H1 (cell line): ENCODE measurements at regions not wholly inside any gene's neighbourhood (a gene's known extent, or its start where the extent isn't known, plus 50 kb on each side); places are given as distances from the start of the nearest gene placed in this dataset.

Source experiments
- CEBPB ChIP-seq: IDR thresholded peaks from 2 replicates; pipeline ENCODE4 v1.6.1; 2012; ENCODE audit warnings: low read depth, low read length
- EP300 ChIP-seq, 2 experiments: IDR thresholded peaks; 1 replicate in 1 of 2; 2 replicates in 1 of 2; pipeline ENCODE4 v1.6.1; 2011 to 2012; ENCODE audit warnings: low read depth in 2 of 2, low read length in 2 of 2, mild to moderate bottlenecking in 2 of 2, borderline replicate concordance in 1 of 2, inconsistent platforms in 1 of 2, moderate library complexity in 1 of 2
- FOSL1 ChIP-seq: IDR thresholded peaks from 2 replicates; pipeline ENCODE4 v1.6.1; 2011; ENCODE audit warnings: mild to moderate bottlenecking, low read depth, low read length, moderate library complexity; ENCODE audit not compliant: insufficient read depth
- RXRA ChIP-seq: IDR thresholded peaks from 2 replicates; pipeline ENCODE4 v1.6.1; 2011; ENCODE audit warnings: low read depth, mild to moderate bottlenecking, low read length, moderate library complexity; ENCODE audit not compliant: insufficient read depth
- SP1 ChIP-seq: IDR thresholded peaks from 2 replicates; pipeline ENCODE4 v1.6.1; 2011; ENCODE audit warnings: low read depth, low read length
- SP4 ChIP-seq: IDR thresholded peaks from 2 replicates; pipeline ENCODE4 v1.6.1; 2012; ENCODE audit warnings: low read length, inconsistent platforms
- TAF1 ChIP-seq: IDR thresholded peaks from 2 replicates; pipeline ENCODE4 v1.6.1; 2011; ENCODE audit warnings: mild to moderate bottlenecking, low read depth, low read length
- TF ChIP-seq, protein P1 (sequence below): IDR thresholded peaks from 2 replicates; pipeline ENCODE4 v1.6.1; 2012; ENCODE audit warnings: inconsistent platforms

DNA sequence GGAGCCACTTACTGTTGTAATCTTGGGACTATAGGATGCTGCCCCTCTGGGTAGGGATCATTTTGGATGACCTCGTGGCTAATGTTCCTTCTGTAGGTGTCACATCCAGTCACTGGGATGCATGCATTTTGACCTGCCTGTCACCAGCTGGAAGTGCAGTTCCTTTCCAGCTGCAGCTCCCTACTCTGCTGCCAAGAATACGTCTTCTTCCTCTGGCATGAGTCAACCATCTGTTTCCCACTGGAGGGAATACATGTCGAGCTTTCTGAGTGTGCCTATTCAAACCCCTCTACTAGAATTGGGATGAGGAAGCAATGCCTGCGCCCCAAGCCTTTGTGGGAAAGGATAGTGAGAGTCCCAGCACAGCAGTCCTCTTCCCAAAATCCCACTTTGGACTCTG, 415.5 kb upstream of the ADAMTS5 start:
- TF ChIP-seq TAF1 (no peak), SP4 (no peak), RXRA (no peak), SP1 (no peak), EP300 (IDR thresholded peaks at IDR 0.05; ENCODE audit: borderline replicate concordance in 1 of 2, low read depth in 2 of 2, low read length in 2 of 2) (no peak), FOSL1 (no peak), CEBPB (no peak)
- TF ChIP-seq, protein P1, sequence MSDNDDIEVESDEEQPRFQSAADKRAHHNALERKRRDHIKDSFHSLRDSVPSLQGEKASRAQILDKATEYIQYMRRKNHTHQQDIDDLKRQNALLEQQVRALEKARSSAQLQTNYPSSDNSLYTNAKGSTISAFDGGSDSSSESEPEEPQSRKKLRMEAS, result no peak
